ENCODE measurements at regions not wholly inside any gene's neighbourhood (a gene's known extent, or its start where the extent isn't known, plus 50 kb on each side); places are given as distances from the start of the nearest gene placed in this dataset.
"Not testable (repeated sequence)": the region's sequence is repeated elsewhere in the genome, so short reads cannot be mapped to it uniquely, and the experiment has no call there.

DNA sequence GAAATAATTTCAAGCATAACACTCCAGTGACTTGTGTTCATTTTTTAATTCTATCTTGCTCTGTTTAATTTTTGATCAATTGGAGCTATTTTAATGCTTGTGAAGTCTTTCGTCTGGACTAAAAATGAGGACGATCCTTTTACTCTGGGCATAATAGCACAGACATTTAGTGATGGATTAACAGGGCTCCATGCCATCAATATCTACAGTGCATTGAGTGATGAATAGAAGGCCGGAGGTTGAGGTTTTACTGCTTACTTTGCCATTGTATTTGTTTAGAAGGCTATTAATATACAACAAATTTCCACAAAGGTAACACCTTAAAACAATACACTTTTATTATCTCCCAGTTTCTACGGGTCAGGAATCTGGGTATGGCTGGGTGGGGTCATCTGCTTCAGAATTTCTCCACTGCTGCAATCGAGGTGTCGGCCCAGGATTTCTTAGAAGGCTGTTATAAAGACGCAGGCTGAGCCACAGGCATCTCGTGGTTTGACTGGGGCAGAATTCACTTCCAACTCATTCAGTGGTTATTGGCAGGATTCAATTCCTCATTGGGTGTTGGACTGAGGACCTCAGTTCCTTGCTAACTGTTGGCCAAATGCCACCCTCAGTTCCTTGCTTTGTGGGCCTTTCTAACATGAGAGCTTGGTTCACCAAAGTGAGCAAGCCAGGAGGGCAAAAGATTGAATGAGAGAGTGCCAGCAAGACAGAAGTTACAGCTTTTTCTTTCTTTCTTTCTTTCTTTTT lies 265.4 kb upstream of the VLDLR start:
- DNase-seq, result no peak

DNA sequence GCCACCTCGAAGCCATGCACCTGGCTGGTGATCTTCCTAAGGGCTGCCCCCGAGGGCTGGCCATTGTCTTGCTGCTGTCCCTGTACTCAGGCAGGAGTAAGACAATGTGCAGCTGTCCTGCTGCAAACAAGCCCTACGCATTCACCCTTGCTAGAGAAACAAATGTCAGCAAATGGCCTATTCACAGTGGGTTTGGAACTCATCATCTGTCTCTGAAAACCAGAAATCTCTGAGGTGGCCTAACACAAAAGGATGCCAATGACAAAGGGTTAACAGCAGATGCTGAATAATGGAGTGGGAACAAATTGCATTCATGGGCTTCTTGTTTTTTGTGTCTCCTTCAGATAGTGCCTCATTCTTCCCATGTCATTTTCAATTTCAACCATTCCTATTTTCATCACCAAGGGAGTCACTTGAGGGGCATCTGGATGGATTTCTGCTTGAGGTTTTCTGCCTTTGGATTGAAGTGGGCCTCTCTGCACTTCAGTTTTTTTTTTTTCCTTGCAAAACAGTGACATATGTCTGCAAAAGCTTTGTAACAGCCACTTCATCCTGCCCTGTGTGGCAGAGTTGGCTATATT lies 261.6 kb upstream of the VLDLR start:
- no peak for DNase-seq

DNA sequence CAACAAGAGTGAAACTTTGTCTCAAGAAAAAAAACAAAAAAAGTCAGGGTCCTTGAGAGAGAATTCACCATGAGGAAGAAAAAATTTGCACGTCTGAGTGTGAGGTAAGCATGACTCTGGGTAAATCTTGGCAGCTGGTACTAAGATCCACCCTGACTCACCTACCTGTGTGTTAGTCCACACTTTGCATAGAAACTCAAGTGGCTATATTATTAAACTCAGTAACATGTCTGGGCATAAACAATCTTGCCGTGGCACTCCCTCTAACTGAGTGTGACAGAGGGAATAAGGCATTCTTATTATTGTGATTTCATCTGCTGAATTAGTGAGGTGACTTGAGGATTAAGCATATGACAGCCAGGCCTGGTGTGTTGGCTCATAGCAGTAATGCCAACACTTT lies 259.4 kb upstream of the VLDLR start:
- DNase-seq, result no peak

DNA sequence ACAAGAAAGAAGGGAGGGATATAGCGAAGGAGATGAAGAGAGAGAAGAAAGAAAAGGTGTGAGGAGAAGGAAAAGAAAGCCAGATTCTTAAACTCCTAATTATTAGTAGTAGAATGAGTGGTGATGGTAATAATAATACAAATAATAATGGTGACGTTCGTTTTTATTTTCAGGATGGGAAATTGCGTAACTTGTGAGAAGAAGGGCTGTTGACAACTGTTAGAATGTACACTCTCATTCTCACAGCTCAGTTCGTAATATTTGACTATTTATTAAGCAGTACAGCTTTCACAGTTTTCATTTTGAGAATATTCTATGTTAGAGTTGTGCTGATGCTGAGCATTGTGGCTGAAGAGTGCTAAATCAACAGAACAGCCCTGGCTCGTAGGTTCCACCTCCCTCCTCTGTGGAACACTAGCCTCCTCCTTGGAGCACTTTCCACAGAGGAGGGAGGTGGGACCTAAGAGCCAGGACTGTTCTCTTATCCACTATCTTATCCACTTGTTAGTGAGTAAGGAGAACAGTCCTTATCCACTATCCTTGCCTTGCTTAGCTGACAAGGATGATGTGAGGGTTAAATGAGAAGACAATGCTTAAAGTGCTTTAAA lies 258.3 kb upstream of the VLDLR start:
- DNase-seq, result no peak

DNA sequence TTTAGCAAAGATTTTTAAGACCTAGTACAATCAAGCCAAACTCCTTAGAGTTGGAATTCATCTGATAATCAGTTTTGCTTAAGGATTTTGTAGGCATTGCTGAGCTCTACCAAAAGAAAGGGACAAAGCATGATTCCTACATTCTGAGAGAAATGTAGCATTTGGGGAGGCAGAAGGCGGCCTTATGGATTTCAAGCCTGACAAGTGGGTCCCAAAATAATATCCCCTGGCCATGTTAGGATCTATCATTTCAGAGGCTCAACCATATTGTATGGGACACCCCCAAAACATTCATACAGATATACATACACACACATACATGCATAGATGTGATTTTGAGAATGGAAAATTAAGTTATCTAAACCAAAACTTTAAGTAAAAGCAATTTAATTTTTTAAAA lies 257.8 kb upstream of the VLDLR start:
- no peak for DNase-seq

DNA sequence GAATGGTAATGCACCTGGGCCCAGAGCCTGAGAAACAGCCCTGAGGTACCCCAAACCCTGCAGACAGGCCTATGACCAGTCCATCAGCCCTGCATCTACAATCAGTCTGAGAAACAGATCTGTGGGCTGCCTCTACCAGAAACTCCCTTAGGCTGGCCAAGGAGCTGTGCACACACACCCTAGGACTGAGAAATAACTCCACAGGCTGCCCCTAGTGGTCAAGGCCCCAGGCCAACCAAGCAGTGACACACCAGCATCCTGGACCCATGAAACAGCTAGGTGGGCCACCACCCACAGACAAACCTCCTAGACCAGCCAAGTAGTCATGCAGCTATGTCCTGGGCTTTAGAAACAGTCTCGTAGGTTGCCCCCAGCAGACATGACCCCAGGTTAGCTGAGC lies 253.6 kb upstream of the VLDLR start:
- no peak for DNase-seq

DNA sequence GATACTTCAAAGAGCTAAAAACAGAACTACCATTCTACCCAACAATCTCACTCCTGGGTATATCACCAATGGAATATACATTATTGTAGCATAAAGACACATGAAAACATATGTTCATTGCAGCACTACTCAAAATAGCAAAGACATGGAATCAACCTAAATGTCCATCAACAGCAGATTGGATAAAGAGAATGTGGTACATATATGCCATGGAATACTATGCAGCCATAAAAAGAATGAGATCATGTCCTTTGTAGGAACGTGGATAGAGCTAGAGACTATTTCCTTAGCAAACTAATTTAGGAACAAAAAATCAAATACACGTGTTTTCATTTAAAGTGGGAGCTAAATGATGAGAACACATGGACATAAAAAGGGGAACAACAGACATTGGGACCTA lies 247.9 kb upstream of the VLDLR start:
- no peak for DNase-seq

DNA sequence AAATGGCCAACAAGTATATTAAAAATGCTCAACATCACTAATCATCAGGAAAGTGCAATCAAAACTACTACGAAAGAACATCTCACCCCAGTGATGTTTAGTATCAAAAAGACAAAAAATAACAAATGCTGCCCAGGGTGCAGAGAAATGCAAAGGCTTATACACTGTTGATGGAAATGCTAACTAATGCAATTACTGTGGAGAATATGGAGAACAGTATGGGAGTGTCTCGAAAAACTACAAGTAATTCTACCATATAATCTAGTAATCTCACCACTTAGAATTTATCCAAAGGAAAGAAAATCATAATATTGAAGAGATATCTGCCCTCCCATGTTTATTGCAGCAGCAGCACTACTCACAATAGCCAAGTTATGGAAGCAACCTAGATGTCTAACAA lies 246.5 kb upstream of the VLDLR start:
- DNase-seq, result no peak

DNA sequence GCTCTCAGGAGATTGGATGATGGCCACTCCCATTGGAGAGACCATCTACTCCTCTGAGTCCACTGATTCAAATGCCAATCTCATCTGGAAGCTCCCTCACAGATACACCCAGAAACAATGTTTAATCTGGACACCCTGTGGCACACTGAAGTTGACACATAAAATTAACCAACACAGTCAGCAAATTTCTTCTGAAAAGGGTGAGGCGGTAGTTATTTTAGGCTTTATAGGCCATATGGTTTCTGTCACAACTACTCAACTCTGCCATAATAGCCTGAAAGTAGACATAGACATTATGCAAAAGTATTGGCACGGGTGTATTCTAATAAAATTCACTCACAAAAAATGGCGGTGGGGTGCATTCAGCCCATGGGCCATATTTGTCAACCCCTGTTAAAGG lies 244.5 kb upstream of the VLDLR start:
- DNase-seq, result no peak

DNA sequence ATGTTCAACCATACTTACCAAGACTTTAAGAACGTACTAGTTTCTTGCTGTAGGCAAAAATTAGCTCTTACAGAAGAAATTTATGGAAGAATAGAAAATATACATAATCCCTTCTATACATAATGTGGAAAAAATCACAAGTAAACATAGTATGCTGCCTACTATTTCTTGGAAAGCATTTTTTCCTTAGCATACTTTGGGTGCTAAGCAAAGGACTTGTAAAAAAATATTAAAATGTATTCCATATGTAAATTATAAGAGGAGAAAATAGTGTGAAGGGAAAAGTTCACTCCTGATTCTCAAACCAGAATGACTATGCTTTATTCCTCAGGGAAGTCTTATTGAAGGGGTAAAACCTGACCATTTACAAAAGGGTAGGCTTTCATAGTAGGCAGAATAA lies 243.8 kb upstream of the VLDLR start:
- DNase-seq, result no peak

DNA sequence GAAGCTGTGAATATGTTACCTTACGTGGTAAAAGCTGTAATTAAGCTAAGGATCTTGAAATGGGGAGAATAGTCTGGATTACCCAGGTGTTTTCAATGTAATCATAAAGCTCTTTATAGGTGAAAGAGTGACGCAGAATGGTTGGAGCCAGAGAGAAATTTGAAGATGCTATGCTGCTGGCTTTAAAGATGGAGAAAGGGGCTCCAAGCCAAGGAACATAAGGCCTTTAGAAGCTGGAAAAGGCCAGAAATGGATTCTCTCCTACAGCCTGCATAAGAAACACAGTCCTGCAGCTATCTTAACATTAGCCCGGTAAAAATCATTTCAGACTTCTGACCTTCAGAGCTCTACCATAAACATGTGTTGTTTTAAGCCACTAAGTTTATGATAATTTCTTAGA lies 243.3 kb upstream of the VLDLR start:
- no peak for DNase-seq

DNA sequence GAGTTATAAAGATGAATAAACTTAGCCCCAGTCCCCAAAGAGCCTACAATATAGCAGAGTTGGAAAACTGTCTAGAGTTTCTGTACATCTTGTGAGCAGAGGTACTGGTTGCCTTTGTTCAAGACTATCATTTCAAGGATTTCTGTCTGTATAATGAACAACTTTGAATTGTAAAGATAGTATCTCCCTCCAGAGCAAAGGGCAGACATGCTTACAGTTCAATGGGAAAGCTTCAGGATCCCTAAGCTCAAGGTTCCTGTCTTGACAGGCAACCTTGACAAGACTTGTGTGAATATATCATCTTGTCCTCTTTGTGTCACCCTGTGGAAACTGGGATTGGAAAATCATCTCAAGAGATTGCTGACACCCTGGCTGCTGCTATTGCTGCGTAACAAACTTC lies 242.8 kb upstream of the VLDLR start:
- no peak for DNase-seq

DNA sequence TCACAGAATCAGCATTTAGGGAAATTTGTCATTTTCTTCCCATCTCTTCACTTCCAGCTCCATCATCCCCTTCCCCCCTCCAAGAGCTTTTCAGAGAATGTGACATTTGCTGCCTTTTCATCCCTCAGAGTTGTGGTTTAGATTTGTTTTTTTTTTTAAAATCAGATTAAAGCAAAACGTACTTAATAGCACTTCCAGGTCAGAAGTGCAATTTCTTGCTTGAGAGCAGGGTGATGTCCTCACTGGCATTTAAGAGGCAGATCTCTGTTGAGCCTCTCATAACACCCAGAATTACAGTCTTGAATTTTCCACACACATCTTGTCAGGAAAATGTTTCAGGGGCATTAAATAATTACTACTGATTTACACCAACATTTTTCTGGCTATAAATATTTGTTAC lies 236.8 kb upstream of the VLDLR start:
- no peak for DNase-seq

DNA sequence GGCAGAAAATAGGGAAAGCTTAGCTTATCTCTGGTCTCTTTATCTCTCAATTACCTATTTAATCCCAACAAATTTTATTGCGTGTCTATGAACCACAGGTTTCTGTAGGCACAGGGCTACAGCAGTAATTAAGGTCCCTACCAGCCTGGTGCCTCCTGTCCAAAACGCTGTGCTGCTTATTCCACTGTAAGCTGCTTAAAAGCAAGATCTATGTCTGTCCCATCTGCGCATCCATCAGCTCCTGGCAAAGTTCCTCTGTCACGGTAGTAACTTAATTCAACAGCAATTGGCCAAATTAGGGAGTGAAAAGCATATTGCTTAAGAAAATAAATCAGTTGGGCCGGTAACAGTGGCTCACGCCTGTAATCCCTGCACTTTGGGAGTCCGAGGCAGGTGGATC lies 235.8 kb upstream of the VLDLR start:
- DNase-seq, result no peak

DNA sequence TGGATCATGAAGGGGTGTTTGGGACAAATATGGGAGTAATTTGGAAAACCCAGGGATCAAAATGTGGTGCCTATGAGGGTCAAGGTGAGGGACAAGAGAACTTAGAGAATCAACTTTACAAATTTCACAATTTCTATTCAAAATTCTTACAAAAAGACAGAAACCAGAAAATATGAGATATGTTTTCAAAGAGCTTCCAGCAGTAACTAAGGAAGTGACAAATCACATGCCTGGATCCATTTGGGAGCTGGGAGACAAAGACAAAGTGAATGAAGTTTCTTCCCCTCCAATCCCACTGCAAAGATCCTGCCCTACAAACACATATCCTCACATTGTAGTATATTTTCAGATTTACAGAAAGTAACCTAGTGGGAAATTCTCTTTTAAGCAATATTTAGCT lies 235.0 kb upstream of the VLDLR start:
- no peak for DNase-seq

DNA sequence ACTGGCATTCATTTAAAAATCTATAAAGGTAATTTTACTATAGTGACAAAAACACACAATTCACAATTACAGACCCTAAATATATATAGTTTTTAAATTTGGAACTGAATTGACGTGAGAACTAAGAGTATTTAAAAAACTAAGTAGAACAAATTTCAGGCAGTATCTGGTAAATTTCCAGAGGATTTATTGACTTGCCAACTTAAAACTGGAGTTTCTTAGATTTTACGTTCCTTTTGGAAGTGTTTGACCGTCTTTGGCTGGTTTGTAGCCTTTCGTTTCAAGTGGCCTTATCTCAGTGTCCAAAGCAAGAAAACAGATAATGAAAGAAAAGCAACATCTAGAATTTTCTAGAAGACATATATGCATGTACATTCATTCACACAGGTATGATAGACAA lies 234.4 kb upstream of the VLDLR start:
- no peak for DNase-seq

DNA sequence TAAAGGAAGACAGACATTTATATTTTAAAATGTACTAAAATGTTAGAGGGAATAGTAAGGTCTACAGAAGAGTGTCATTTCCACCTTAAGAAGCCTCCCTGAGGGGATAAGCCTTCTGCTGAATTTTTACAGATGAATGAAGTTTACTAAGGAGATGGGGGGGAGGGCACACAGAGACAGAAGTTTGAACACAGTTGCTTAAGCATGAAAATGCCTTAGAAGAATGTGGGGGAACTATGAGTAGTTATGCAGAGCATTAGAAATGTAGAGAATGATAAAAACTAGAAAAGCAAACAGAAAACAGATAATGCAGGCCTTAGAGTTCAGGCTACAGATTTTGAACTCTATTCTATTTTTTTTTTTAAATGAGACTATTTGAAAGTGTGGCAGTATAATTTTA lies 232.2 kb upstream of the VLDLR start:
- DNase-seq, result no peak

DNA sequence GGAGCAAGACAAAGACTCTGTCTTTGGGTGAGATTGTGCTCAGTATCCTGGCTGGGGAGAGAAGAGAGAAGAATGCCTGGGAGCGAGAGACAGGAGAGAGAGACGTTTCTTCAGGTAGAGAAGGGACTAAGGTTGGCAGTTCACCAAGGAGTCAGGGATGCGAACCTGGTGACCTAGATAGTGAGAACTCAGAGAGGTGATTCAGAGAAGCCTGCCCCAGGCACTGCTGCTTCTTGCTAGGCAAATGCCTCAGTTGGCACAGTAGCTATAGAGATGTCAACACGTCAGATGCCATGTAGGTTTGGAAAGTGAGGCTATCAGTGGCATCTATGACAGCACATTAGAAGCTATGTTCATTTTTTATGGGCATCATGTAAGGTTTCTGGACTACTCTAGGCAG lies 231.6 kb upstream of the VLDLR start:
- DNase-seq, result no peak

DNA sequence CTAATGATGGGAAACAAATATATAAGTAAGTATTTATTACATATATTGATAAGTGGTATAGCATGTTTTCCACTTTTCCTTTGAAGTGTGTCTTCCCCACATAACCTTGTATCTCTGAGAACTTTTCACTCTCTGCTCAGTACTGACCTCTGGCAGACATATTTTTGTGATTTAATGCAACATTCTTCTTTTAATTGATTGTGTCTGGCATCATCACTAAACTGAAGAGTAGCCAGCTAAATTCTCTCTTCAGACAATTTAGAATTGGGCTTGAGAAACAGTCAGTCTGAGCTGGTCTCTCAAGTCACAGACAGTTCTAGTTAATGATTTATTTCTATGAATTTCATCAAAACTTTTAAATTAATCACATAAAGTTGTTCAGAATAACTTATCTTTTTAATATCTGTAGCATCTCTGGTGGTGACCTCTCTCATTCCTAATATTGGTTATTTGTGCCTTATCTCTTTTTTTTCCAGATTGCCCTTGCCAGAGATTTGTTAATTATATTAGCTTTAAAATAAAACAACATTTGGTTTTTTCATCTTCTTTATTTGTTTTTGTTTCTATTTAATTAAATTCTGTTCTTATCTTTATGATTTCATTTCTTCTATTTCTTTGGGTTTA lies 230.0 kb upstream of the VLDLR start:
- DNase-seq, result not testable (repeated sequence)

DNA sequence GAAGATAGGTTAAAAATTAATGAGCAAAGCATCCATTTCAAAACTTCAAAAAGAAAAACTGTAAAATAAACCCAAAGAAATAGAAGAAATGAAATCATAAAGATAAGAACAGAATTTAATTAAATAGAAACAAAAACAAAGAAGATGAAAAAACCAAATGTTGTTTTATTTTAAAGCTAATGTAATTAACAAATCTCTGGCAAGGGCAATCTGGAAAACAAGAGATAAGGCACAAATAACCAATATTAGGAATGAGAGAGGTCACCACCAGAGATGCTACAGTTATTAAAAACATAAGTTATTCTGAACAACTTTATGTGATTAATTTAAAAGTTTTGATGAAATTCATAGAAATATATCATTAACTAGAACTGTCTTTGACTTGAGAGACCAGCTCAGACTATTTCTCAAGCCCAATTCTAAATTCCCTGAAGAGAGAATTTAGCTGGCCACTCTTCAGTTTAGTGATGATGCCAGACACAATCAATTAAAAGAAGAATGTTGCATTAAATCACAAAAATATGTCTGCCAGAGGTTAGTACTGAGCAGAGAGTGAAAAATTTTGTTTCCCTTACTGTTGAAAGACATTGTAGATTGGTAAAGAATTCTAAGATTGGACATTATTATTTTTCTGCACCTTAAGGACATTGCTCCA lies 227.4 kb upstream of the VLDLR start:
- not testable (repeated sequence) for DNase-seq

DNA sequence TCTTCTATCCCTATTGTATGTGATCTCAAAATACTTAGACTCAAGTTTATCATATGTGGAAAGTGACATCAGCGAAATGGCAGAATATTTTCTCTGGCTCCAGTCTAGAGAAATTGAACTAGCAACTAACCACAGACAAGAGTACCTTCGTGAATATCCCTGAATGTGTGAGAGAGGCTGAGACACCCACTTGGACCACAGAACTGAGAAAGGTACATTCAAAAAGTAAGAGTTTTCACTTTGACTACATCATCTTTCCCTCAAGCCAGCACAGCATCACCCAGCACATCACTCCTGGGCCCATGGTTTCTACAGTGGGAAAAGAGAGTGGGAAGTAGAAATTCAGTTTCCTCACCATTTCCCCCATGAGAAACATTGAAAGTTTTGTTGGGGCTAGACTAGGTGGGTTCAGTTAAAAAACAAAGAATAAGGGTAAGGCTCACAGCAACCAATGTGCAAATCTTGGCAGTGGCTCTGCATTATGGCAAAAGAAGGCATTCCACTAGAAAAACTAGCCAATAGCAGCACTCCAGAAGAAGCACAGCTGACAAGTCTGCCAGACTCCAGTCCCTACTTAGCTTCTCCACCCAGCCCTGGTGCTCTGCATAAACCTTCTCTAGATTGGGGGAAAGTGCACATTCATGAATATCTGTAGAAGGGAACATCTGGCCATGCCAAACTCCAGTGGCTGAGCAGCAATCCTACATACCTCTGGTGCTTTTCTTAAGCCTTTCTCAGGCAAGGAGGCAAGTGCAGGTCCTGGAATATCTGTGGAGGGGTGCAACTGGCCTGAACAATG lies 225.6 kb upstream of the VLDLR start:
- DNase-seq, result no peak

DNA sequence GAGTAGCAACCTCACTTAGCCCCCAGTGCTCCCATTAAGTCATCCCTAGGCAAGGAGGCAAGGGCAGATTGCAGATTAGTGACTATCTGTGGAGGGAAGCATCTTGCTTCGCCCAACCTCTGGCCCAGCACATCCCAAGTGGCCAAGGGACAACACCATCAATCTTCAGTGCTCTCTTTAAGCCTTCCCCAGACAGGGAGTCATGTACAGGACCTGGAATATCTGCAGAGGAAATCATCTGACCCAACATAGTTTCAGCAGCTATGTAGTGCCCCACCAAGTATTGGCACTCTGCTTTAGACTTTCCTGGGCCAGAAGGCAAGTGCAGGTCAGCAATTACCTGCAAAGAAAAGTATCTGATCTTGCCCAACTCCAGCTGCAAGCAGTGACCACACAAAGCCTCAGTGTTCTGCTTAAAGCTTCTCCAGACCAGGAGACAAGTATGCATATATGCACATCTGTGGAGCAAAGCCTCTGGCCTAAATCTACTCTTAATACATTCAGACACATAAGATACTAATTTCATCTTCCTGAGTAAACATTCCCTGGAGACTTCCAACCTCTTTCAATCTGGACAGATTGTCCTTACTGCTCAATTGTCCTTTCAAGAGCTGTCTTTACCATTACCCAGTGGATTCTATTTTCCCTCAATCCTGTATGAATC lies 224.8 kb upstream of the VLDLR start:
- no peak for DNase-seq

Measured in stimulated activated CD4-positive, alpha-beta T cell treated with anti-CD3 and anti-CD28 coated beads, Interleukin-15, amount 100 ng/mL, for 24 hours (primary cell).